EL (cell line): ENCODE measurements at regions not wholly inside any gene's neighbourhood (a gene's known extent, or its start where the extent isn't known, plus 50 kb on each side); places are given as distances from the start of the nearest gene placed in this dataset.
"Not testable (repeated sequence)": the region's sequence is repeated elsewhere in the genome, so short reads cannot be mapped to it uniquely, and the experiment has no call there.

Experiments used
- DNase-seq: peaks from one replicate; pipeline ENCODE4 v3.0.0-alpha.2; 2016

DNA sequence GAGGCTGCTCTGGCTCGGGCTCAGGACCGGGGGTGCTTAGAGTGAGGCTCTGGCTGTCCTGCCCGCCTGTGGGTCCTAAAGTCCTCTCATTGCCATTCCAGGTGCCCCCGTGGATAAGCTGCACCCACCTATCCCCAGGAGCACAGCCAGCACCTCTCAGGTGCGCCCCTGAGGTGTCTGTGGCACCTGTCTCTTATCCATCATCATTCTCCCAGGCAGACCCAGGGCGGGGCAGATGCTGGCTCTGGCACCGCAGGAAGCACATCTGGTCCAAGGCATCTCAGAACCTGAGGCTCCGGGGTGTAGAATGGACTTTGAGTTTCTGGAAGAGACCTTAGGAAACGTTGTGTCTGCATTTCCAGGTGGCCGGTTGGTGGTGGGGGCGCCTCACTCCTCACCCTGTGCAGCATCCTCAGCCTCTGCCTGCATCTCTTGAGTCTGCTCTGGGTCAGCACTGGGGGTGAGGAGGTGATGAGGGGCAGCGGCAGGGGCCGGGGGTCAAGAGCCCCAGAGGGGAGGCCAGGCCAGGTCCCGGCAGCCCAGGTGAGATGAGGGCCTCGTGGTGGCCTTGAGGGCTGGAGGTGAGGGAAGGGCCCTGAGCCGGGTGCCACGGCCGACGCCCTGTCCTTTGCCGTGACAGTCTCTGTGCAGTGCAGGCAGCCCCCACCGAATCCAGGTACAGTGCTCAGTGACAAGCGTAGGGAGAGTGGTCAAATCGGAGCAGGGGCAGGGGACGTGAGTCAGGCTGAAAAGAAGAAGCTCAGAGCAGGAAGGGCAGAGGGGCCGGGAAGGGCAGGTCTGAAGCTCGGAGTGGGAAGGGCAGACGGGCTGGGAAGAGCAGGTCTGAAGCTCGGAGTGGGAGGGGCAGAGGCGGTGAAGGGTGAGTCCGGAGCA lies 173.5 kb downstream of the NPIPB11 start:
- DNase-seq, result no peak

GRCh38 chr16:29232160-29232705 lies 174.3 kb downstream of the NPIPB11 start:
- DNase-seq, result not testable (repeated sequence)

- no peak for DNase-seq
These were observed 175.3 kb downstream of the NPIPB11 start for GRCh38 chr16:29231244-29231643.

DNA sequence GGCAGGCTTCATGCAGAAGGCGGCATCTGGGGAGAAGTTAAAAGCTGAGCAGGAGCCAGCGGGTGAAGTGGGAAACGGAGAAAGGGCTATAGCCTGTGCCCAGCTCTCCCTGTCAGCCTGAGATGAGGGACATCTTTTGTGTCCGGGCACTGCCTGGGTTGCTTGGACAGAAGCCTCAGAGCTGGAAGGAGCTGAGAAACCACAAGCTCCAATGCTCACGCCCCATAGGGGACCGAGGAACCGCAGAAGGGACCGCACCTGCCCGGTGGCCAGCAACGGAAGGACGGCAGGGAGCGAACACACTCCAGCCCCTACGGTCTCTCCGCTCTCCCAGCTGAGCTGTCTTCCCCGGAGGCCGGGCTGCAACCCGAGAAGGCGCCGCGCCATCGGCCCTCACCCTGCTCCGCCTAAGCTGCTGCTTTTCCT lies 175.8 kb downstream of the NPIPB11 start:
- DNase-seq, result no peak

- DNase-seq, result not testable (repeated sequence)
These were observed 176.4 kb downstream of the NPIPB11 start for GRCh38 chr16:29230006-29230668.

- DNase-seq, result not testable (repeated sequence)
These were observed 176.9 kb downstream of the NPIPB11 start for GRCh38 chr16:29229616-29230005.

GRCh38 chr16:29228664-29229611 lies 177.6 kb downstream of the NPIPB11 start:
- DNase-seq, result not testable (repeated sequence)

GRCh38 chr16:29227751-29228663 lies 178.5 kb downstream of the NPIPB11 start:
- peak; percentile 47 for DNase-seq

DNA sequence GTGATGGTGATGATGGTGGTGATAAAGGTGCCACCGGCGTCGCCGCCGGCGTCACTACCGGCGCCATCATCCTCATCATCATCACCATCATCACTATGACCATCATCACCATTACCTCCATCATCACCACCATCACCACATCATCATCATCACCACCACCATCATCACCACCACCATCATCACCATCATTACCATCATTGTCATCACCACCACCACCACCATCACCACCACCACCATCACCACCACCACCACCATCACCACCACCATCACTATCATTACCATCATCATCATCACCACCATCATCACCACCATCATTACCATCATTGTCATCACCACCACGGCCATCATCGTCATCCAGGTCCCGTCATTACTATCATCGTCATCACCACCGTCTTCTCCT lies 179.7 kb downstream of the NPIPB11 start:
- no peak for DNase-seq

DNA sequence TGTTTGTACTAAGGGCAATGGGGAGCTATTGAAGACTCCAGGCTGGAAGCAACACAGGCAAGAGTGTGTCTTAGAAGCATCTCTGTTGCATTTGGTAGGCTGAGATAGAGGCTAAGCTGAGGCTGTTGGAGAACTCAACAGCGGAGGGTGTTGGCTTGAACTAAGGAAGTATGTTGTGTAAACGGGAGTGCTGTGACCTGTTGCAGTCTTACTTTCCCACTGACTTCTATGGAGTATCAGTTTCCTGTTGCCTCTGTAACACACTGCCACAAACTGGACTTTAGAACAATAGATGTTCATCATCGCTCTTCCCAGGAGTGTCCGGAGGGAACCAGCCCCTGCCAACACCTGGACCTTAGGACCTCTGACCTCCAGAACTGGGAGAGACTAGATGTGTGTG lies 181.8 kb downstream of the NPIPB11 start:
- DNase-seq, result not testable (repeated sequence)

DNA sequence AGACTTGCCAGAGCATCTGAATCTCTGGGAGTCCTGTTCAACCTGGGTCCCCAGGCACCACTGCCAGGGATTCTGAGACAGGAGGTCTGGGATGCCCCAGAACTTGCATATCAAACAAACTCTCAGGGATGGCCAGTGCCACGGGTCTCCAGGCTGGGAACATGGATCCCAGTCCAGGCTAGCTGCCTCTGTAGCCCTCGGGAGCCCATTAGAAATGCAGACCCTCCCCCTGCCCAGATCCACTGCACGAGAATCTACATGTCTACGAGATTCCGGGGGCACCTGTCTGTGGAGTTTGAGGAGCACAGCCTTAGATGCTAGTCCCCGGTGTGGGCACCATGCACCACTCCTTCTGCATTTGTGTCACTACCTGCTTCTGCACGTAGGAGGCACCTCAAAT lies 183.9 kb downstream of the NPIPB11 start:
- DNase-seq, result not testable (repeated sequence)

DNA sequence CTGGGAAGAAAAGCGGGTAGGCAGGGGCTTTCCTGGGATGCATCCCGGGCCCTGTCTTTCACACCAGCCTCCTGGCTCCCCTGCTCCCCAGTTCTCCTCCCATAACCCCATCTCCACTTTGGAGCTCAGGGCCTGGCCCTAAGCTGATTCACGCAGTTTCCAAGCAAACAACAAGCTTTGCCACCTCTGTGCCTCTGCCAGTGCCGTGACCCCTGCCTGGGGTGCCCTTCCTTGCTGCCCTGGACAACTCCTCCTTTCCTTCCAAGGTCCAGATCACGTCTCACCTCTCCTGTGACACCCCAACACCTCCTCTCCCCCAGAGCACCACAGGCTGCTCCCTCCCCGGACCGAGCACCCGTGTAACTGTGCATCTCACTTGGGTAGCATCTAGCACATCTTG lies 184.5 kb downstream of the NPIPB11 start:
- not testable (repeated sequence) for DNase-seq

GRCh38 chr16:29221281-29221955 lies 185.1 kb downstream of the NPIPB11 start:
- DNase-seq, result peak; percentile 59

GRCh38 chr16:29220647-29221191 lies 185.8 kb downstream of the NPIPB11 start:
- DNase-seq, result peak; percentile 88

- peak; percentile 21 for DNase-seq
These were observed 186.4 kb downstream of the NPIPB11 start for GRCh38 chr16:29219966-29220646.

DNA sequence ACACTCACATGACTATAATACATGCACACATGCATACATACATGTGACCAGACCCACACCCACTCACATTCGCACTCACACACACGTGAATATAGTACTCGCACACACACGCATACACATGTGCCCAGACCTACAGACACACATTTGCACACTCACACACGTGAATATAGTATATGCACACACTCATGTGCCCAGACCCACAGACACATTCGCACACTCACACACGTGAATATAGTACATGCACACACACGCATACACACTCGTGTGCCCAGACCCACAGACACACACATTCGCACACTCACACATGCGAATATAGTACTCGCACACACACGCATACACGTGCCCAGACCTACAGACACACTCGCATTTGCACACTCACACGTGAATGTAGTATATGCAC lies 186.9 kb downstream of the NPIPB11 start:
- not testable (repeated sequence) for DNase-seq

- DNase-seq, result not testable (repeated sequence)
These were observed 187.9 kb downstream of the NPIPB11 start for GRCh38 chr16:29218649-29219048.

GRCh38 chr16:29218171-29218570 lies 188.3 kb downstream of the NPIPB11 start:
- DNase-seq, result not testable (repeated sequence)

- not testable (repeated sequence) for DNase-seq
These were observed 188.8 kb downstream of the NPIPB11 start for GRCh38 chr16:29217752-29218126.
